ENCODE measurements at regions not wholly inside any gene's neighbourhood (a gene's known extent, or its start where the extent isn't known, plus 50 kb on each side); places are given as distances from the start of the nearest gene placed in this dataset.
"Not testable (repeated sequence)": the region's sequence is repeated elsewhere in the genome, so short reads cannot be mapped to it uniquely, and the experiment has no call there.

GRCh38 chr20:48375804-48376203, 452.0 kb downstream of the PREX1 start:
- no peak for ATAC-seq (ENCODE audit: low FRiP score)

GRCh38 chr20:48374991-48375595, 452.7 kb downstream of the PREX1 start:
- H3K9me3 ChIP-seq (ENCODE audit: control insufficient read depth, low read length) = no peaks in the 10 kb centered on the region
- no peak overlapping the region for H3K4me3 ChIP-seq (ENCODE audit: low read length in 2 of 2)
- ATAC-seq (ENCODE audit: low FRiP score) = no peak
- no peaks in the 10 kb centered on the region for H3K4me1 ChIP-seq (ENCODE audit: control insufficient read depth in 1 of 2, insufficient read depth in 2 of 2, low read length in 2 of 2)
- DNase-seq = no peak
- H3K27me3 ChIP-seq (ENCODE audit: control insufficient read depth in 1 of 2, insufficient read depth in 2 of 2, low read length in 1 of 2) = no peaks in the 10 kb centered on the region
- H3K36me3 ChIP-seq (ENCODE audit: control insufficient read depth in 1 of 2, insufficient read depth in 2 of 2, low read length in 1 of 2) = no peaks in the 10 kb centered on the region
- intact Hi-C loops (cut with DNase I) = no loop called here
- 86 to 90% methylated on average over 16 of the region's 16 CpGs for WGBS, 2 donors
- H3K27ac ChIP-seq (ENCODE audit: low read depth in 1 of 2, low read length in 2 of 2) = no peak overlapping the region

More at GRCh38 chr20:48375804-48376203, 452.0 kb downstream of the PREX1 start:
- WGBS, 2 donors = 75 to 86% methylated on average over 8 of the region's 8 CpGs
- no peak overlapping the region for H3K27ac ChIP-seq (ENCODE audit: low read depth in 1 of 2, low read length in 2 of 2)
- H3K9me3 ChIP-seq (ENCODE audit: control insufficient read depth, low read length) = no peaks in the 10 kb centered on the region
- no peaks in the 10 kb centered on the region for H3K36me3 ChIP-seq (ENCODE audit: control insufficient read depth in 1 of 2, insufficient read depth in 2 of 2, low read length in 1 of 2)
- intact Hi-C loops (cut with DNase I) = no loop called here
- no peak overlapping the region for H3K4me3 ChIP-seq (ENCODE audit: low read length in 2 of 2)
- H3K27me3 ChIP-seq (ENCODE audit: control insufficient read depth in 1 of 2, insufficient read depth in 2 of 2, low read length in 1 of 2) = no peaks in the 10 kb centered on the region
- DNase-seq = no peak
- H3K4me1 ChIP-seq (ENCODE audit: control insufficient read depth in 1 of 2, insufficient read depth in 2 of 2, low read length in 2 of 2) = no peaks in the 10 kb centered on the region

GRCh38 chr20:48374031-48374907, 453.5 kb downstream of the PREX1 start:
- H3K27ac ChIP-seq (ENCODE audit: low read depth in 1 of 2, low read length in 2 of 2); intact Hi-C loops (cut with DNase I); H3K27me3 ChIP-seq (ENCODE audit: control insufficient read depth in 1 of 2, insufficient read depth in 2 of 2, low read length in 1 of 2); H3K4me3 ChIP-seq (ENCODE audit: low read length in 2 of 2); H3K9me3 ChIP-seq (ENCODE audit: control insufficient read depth, low read length); H3K4me1 ChIP-seq (ENCODE audit: control insufficient read depth in 1 of 2, insufficient read depth in 2 of 2, low read length in 2 of 2); H3K36me3 ChIP-seq (ENCODE audit: control insufficient read depth in 1 of 2, insufficient read depth in 2 of 2, low read length in 1 of 2): not testable (repeated sequence)
- DNase-seq (peak in 1 of 2 donors; percentile 57), ATAC-seq (ENCODE audit: low FRiP score) (peak; percentile 76)
- 39 to 41% methylated on average over 26 of the region's 26 CpGs for WGBS, 2 donors

DNA sequence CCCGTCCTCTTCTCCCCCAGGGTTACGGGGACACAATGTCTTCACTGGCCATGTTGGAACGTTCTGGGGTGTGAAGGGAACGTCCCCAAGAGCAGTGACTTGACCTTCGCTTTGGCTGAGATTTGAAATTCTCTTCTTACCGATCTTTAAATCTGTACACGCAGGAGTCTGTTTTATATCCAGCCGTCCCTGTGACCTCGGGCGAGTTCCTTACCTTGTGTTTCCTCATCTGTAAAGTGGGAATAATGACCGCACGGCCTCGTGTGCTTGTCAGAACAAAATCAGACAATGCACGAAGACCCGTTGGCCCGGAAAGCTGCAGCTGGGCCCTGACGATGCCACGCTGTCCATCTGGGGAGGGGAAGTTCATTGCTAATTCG, 454.3 kb downstream of the PREX1 start:
- ATAC-seq (ENCODE audit: low FRiP score) (no peak), DNase-seq (no peak)
- Histone ChIP-seq H3K27me3 (ENCODE audit: control insufficient read depth in 1 of 2, insufficient read depth in 2 of 2, low read length in 1 of 2) (no peaks in the 10 kb centered on the region), H3K4me1 (ENCODE audit: control insufficient read depth in 1 of 2, insufficient read depth in 2 of 2, low read length in 2 of 2) (no peaks in the 10 kb centered on the region), H3K9me3 (ENCODE audit: control insufficient read depth, low read length) (no peaks in the 10 kb centered on the region), H3K36me3 (ENCODE audit: control insufficient read depth in 1 of 2, insufficient read depth in 2 of 2, low read length in 1 of 2) (no peaks in the 10 kb centered on the region), H3K27ac (ENCODE audit: low read depth in 1 of 2, low read length in 2 of 2) (no peak overlapping the region), H3K4me3 (ENCODE audit: low read length in 2 of 2) (no peak overlapping the region)
- 92 to 94% methylated on average over 19 of the region's 19 CpGs for whole genome bisulfite sequencing, 2 donors
- intact Hi-C loops (cut with DNase I) = no loop called here

DNA sequence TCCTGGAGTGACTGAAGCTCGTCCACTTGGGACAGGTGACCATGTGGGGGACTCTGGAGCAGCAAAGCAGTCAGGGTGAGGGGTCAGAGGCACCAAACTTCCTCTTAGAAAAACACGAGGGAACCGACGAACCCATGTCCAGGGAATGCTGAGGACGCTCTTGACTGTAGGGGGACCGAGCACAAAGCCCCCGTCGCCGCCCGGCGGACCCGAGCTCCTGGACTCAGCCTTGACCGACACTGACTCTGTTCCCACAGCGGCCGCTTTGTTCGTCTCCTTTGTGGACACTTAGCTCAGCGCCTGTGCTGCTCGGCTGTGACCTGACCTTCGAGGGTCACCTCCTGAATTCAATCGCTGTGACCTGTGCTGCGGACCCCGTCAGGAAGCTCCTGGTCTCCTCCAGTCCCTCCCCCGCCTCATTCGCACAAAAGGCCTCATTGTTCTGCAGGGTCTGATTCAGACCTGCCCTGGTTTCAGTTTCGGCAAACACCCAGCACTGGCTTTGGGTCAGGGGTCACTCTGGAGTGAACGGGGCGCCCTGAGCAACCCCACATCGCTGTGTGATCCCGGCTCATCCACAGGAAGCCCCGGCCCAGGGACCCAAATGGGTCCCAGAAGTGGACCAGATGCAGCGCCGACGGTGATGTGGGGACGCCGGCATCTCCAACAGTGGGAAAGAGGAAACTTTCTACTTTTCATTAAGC, 454.8 kb downstream of the PREX1 start:
- H3K27me3 ChIP-seq (ENCODE audit: control insufficient read depth in 1 of 2, insufficient read depth in 2 of 2, low read length in 1 of 2); H3K4me1 ChIP-seq (ENCODE audit: control insufficient read depth in 1 of 2, insufficient read depth in 2 of 2, low read length in 2 of 2); H3K36me3 ChIP-seq (ENCODE audit: control insufficient read depth in 1 of 2, insufficient read depth in 2 of 2, low read length in 1 of 2); H3K9me3 ChIP-seq (ENCODE audit: control insufficient read depth, low read length); H3K27ac ChIP-seq (ENCODE audit: low read depth in 1 of 2, low read length in 2 of 2); intact Hi-C loops (cut with DNase I); ATAC-seq (ENCODE audit: low FRiP score); DNase-seq; H3K4me3 ChIP-seq (ENCODE audit: low read length in 2 of 2): not testable (repeated sequence)
- 82% methylated on average over 30 to 34 of the region's 35 CpGs for WGBS, 2 donors

DNA sequence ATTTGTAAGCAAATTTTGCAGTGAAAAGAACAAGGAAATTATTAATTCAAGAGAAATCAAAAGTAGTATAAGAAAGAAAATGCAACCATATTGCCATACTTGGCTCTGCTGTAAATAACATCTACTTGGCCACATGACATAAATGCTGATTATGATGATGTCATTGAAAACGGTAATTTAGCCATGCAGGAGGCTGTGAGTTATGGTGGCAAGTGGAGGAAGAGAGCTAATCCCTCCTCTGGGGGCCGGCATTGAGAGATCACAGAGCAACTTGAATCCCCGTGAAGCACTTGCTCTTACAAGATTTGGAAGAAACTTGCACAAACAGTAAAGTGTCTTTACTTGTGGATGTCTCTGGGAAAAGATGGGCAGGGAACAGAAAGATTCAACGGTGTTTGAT, 456.6 kb downstream of the PREX1 start:
- ATAC-seq (ENCODE audit: low FRiP score) (no peak), DNase-seq (no peak)
- intact Hi-C loops (cut with DNase I) = no loop called here
- H3K27ac ChIP-seq (ENCODE audit: low read depth in 1 of 2, low read length in 2 of 2) = no peak overlapping the region
- 92 to 93% methylated on average over 4 of the region's 4 CpGs for WGBS, 2 donors
- H3K36me3 ChIP-seq (ENCODE audit: control insufficient read depth in 1 of 2, insufficient read depth in 2 of 2, low read length in 1 of 2) = no peaks in the 10 kb centered on the region
- H3K27me3 ChIP-seq (ENCODE audit: control insufficient read depth in 1 of 2, insufficient read depth in 2 of 2, low read length in 1 of 2) = no peaks in the 10 kb centered on the region
- H3K4me1 ChIP-seq (ENCODE audit: control insufficient read depth in 1 of 2, insufficient read depth in 2 of 2, low read length in 2 of 2) = no peaks in the 10 kb centered on the region
- no peaks in the 10 kb centered on the region for H3K9me3 ChIP-seq (ENCODE audit: control insufficient read depth, low read length)
- H3K4me3 ChIP-seq (ENCODE audit: low read length in 2 of 2) = no peak overlapping the region

- H3K4me3 ChIP-seq (ENCODE audit: low read length in 2 of 2); H3K9me3 ChIP-seq (ENCODE audit: control insufficient read depth, low read length); H3K4me1 ChIP-seq (ENCODE audit: control insufficient read depth in 1 of 2, insufficient read depth in 2 of 2, low read length in 2 of 2); DNase-seq; H3K27ac ChIP-seq (ENCODE audit: low read depth in 1 of 2, low read length in 2 of 2); H3K27me3 ChIP-seq (ENCODE audit: control insufficient read depth in 1 of 2, insufficient read depth in 2 of 2, low read length in 1 of 2); H3K36me3 ChIP-seq (ENCODE audit: control insufficient read depth in 1 of 2, insufficient read depth in 2 of 2, low read length in 1 of 2); intact Hi-C loops (cut with DNase I): not testable (repeated sequence)
- WGBS, 2 donors = 5 to 9% methylated on average over 10 of the region's 10 CpGs
- ATAC-seq (ENCODE audit: low FRiP score) = peak; percentile 27
Observed at GRCh38 chr20:48368580-48369021, 459.2 kb downstream of the PREX1 start.

DNA sequence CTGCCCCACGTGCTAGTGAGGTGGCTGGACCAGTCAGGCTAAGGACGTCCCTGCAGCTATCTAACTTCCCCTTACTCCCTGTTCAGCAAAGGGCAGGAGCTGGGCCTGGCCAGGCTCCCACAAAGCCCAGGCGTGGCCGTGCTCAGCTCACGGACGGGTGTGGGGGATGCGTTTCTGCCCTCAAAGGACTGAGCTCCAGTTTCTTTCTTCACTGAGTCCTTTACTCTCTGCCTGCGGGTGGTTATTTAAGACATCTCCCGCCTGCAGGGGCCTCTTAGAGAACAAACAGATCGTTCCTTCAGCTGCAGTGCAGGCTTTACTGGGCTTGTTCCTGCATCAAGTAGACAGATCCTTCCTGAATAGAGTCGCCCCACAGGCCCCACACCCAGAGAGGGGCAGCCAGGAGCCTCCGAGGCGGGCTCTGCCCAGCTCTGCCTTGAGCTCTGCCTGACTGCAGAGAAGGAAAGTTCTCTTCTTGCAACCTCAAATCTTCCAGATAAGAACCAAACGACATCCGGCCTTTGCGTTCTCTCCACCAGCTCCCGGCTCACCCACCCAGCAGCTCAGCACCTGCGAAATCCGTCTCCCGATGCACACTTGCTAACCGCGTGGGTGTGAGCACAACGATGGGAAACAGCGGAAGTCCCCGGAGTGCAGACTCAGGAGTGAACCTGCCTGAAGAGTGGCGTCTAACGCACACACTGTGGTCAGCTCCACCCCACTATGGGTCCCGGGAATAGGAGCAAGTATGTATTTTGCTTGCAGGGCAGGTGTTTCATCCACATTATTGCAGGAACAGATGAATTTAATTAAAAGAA, 460.0 kb downstream of the PREX1 start:
- DNase-seq; H3K9me3 ChIP-seq (ENCODE audit: control insufficient read depth, low read length); intact Hi-C loops (cut with DNase I); H3K27ac ChIP-seq (ENCODE audit: low read depth in 1 of 2, low read length in 2 of 2); H3K27me3 ChIP-seq (ENCODE audit: control insufficient read depth in 1 of 2, insufficient read depth in 2 of 2, low read length in 1 of 2); H3K36me3 ChIP-seq (ENCODE audit: control insufficient read depth in 1 of 2, insufficient read depth in 2 of 2, low read length in 1 of 2); H3K4me1 ChIP-seq (ENCODE audit: control insufficient read depth in 1 of 2, insufficient read depth in 2 of 2, low read length in 2 of 2); H3K4me3 ChIP-seq (ENCODE audit: low read length in 2 of 2): not testable (repeated sequence)
- peak; percentile 31 for ATAC-seq (ENCODE audit: low FRiP score)
- WGBS, 2 donors = 54 to 61% methylated on average over 14 to 15 of the region's 28 CpGs

Data from aorta (tissue), 5 donors.